Activated naive CD8-positive, alpha-beta T cell treated with anti-CD3 and anti-CD28 coated beads, Interleukin-2, amount 50 U/mL, for 24 hours (primary cell): ENCODE measurements at regions not wholly inside any gene's neighbourhood (a gene's known extent, or its start where the extent isn't known, plus 50 kb on each side); places are given as distances from the start of the nearest gene placed in this dataset.

Source experiments
- ATAC-seq: fragments of 150-1000 bp; cut with Tn5 transposase; one replicate; pipeline ENCODE4 v1.10.0; 2021
- DNase-seq: peaks from one replicate; pipeline ENCODE4 v3.0.0; 2021
- H3K27ac Mint-ChIP-seq: one replicate; pipeline ENCODE4 v1.8.0; 2021; ENCODE audit warnings: mild to moderate bottlenecking, mixed read lengths
- H3K27me3 Mint-ChIP-seq: one replicate; pipeline ENCODE4 v1.8.0; 2021; ENCODE audit warnings: mixed read lengths
- H3K36me3 Mint-ChIP-seq: one replicate; pipeline ENCODE4 v1.8.0; 2021; ENCODE audit warnings: low read depth, mixed read lengths
- H3K4me1 Mint-ChIP-seq: one replicate; pipeline ENCODE4 v1.8.0; 2021; ENCODE audit warnings: mixed read lengths
- H3K4me3 Mint-ChIP-seq: one replicate; pipeline ENCODE4 v1.8.0; 2021; ENCODE audit warnings: mild to moderate bottlenecking, moderate library complexity, mixed read lengths
- H3K9me3 Mint-ChIP-seq: one replicate; pipeline ENCODE4 v1.8.0; 2021; ENCODE audit warnings: mixed read lengths

GRCh38 chr11:70544067-70544773 lies 145.9 kb downstream of the CTTN start:
- Mint-ChIP-seq H3K4me3 (no peak overlapping the region), H3K27me3 (peaks cover 3% of the 10 kb centered on the region), H3K4me1 (no peaks in the 10 kb centered on the region), H3K36me3 (no peaks in the 10 kb centered on the region), H3K9me3 (no peaks in the 10 kb centered on the region), H3K27ac (no peak overlapping the region)
- DNase-seq (no peak), ATAC-seq (no peak)

DNA sequence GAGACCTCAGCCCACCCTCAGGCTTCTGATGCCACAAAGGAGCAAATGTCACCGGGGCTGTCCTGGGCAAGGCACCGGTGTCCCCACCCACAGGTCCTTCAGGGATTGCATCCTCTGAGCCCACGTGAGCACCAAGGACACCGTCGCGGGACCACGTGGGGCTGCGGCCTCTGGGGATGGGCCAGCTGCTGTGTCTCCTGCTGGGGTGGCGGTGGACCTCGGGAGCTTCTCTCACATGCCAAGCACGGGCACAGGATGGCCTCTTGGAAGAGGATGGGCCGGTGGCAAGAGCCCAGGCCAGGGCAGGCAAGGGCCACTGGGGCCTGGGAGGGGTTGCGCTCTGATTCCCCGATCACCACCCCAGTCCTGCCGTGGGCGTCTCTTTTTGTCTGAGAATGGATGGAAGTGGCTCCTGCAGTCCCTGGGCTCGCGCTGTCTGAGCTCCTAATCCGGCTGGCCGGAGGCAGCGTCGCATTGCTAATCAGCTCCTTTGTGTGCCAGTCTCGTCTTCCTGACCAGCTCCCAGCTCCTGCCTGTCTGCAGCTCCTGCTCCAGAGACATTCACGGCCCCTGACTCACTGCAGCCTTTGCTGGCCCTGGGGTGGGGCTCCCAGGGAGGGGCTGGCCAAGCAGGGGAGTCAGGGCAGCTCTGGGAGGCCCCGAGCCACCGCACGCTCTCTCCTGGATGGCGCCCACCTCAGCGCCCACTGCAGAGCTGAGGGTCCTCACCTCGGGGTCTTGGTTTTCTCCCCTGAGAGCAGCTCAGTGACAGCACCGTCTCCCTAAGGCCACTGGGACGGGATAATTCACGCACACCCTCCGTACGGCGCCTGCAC lies 146.7 kb downstream of the CTTN start:
- no peak for DNase-seq
- Mint-ChIP-seq H3K4me3 (no peak overlapping the region), H3K27ac (no peak overlapping the region), H3K9me3 (no peaks in the 10 kb centered on the region), H3K27me3 (peaks cover 3% of the 10 kb centered on the region), H3K36me3 (no peaks in the 10 kb centered on the region), H3K4me1 (no peaks in the 10 kb centered on the region)
- ATAC-seq: no peak

GRCh38 chr11:70545610-70545912 lies 147.2 kb downstream of the CTTN start:
- ATAC-seq: no peak
- H3K27me3 Mint-ChIP-seq: peaks cover 3% of the 10 kb centered on the region
- H3K4me1 Mint-ChIP-seq: no peaks in the 10 kb centered on the region
- H3K36me3 Mint-ChIP-seq: no peaks in the 10 kb centered on the region
- no peaks in the 10 kb centered on the region for H3K9me3 Mint-ChIP-seq
- no peak overlapping the region for H3K27ac Mint-ChIP-seq
- DNase-seq: no peak
- H3K4me3 Mint-ChIP-seq: no peak overlapping the region

DNA sequence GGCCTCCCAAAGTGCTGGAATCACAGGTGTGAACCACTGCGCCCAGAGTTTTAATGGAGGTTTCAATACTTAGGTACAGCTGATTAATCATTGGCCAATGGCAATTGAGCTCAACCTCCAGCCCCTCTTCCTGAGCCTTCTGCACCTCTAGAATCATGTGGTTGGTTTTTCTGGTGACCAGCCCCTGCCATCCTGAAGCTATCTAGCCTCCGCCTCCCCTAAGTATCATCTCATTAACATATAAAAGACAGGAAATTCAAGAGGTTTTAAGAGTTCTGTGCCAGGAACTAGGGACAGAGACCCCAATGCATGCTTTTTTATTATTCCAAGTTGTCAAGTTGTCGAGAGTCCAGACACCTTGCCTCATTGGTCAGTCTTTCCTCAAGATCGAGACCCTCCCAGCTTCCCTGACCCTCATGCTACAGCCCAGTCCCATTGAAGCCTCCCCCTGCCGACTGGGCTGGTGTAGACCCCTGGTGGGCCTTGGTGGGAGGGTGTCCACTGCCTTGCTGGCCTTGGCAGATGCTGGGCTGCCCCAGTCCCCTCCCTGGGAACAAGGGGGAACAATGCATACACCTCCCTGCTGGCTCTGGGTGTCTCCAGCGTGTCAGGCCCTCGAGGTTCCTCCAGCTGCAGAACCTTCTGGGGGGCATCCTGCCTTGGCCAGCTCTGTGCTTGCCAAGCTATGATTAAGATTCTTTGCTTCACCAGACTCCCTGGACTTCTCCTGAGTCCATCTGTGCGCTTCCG lies 148.0 kb downstream of the CTTN start:
- Mint-ChIP-seq H3K27ac (no peak overlapping the region), H3K9me3 (no peaks in the 10 kb centered on the region)

GRCh38 chr11:70547386-70547785 lies 149.1 kb downstream of the CTTN start:
- DNase-seq (no peak), ATAC-seq (no peak)
- Mint-ChIP-seq H3K27ac (no peak overlapping the region), H3K4me1 (no peaks in the 10 kb centered on the region), H3K4me3 (no peak overlapping the region), H3K27me3 (peaks cover 3% of the 10 kb centered on the region), H3K9me3 (no peaks in the 10 kb centered on the region), H3K36me3 (no peaks in the 10 kb centered on the region)

More for the DNA sequence above, 148.0 kb downstream of the CTTN start:
- ATAC-seq (no peak), DNase-seq (no peak)
- Mint-ChIP-seq H3K36me3 (no peaks in the 10 kb centered on the region), H3K27me3 (peaks cover 3% of the 10 kb centered on the region), H3K4me1 (no peaks in the 10 kb centered on the region), H3K4me3 (no peak overlapping the region)

DNA sequence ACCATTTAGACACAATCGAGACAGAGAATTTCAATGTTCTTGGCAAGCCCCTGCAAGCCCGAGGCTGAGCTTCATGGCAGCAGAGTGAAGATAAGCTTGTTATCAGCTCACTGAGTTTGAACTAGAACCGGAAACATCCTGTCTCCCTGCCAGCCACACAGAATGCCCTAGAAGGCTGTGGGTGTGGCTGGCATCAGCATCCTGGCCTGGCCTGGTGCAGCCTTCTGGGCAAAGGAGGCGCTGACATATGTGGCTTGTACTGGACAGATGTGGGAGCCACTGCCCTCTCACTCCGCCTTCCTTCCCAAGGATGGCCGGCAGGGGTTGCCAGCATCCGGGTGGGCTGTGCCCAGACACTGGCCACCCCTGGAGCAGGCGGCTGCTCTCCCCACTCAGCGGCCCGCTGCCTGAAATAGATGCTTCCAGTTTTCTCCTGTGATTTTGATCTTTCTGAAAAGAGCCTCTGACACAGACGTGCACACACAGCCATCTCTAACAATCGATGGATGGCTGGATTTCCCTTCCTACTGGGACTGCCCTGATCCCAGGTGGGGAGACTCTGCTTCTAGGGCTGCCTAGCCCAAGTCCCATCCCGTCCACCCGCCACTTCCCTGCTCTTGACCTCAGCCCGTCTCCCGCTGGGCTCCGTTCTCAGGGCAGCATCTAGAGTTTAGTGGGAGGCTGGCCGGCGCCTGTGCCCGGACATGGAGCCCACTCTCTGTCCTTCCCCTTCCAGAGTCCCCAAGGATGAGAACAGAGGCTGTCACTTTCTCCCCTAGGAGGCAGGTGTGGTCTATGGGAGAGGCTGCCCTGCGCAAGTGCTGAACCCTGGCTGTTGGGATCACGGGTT lies 149.7 kb downstream of the CTTN start:
- Mint-ChIP-seq H3K4me1 (no peaks in the 10 kb centered on the region), H3K27ac (no peak overlapping the region), H3K27me3 (peaks cover 3% of the 10 kb centered on the region), H3K36me3 (no peaks in the 10 kb centered on the region), H3K9me3 (no peaks in the 10 kb centered on the region), H3K4me3 (no peak overlapping the region)
- ATAC-seq (no peak), DNase-seq (no peak)

DNA sequence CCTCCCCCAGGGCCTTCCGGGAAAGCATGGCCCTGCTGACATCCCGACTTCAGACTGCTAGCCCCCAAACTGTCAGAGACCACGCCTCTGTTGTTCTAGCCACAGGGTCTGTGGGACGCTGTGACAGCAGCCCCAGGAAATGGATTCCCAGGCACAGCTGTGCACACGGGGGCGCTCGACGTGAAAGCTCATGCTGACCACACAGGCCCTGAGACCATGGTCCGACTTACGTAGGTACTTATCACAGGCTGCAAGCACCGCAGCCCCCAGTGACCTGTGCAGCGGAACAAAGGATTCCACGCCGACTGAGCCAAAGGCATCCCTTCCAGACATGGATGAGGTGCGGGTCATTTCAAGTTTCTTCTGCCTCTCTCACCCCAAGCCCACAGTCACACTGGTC lies 150.6 kb downstream of the CTTN start:
- ATAC-seq (no peak), DNase-seq (no peak)
- Mint-ChIP-seq H3K4me1 (no peaks in the 10 kb centered on the region), H3K27me3 (peaks cover 3% of the 10 kb centered on the region), H3K27ac (no peak overlapping the region), H3K4me3 (no peak overlapping the region), H3K36me3 (no peaks in the 10 kb centered on the region), H3K9me3 (no peaks in the 10 kb centered on the region)

DNA sequence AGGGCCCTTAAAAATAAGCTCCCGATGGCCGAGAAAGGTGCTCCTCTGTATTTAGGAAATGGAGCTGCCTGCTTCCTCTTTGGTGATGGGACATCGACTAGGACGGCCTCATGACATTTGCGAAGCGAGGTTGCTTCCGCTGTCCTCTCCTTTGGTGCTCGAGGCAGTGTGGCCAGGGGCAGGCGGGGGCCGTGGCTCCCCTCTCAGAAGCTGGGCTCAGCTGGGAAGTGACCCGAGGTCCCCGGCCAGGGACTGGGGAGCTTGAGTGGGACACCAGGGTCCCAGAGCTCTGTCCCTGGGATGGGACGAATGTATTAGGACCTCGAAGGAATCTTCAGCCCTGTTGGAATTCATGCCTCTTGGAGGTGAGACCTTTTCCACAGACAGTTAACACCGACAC lies 151.1 kb downstream of the CTTN start:
- no peaks in the 10 kb centered on the region for H3K4me1 Mint-ChIP-seq
- no peak for DNase-seq
- no peak overlapping the region for H3K27ac Mint-ChIP-seq
- peaks cover 3% of the 10 kb centered on the region for H3K27me3 Mint-ChIP-seq
- H3K36me3 Mint-ChIP-seq: no peaks in the 10 kb centered on the region
- H3K4me3 Mint-ChIP-seq: no peak overlapping the region
- ATAC-seq: no peak
- no peaks in the 10 kb centered on the region for H3K9me3 Mint-ChIP-seq

- H3K4me1 Mint-ChIP-seq: no peaks in the 10 kb centered on the region
- ATAC-seq (no peak), DNase-seq (no peak)
- H3K27ac Mint-ChIP-seq: no peak overlapping the region
- no peaks in the 10 kb centered on the region for H3K36me3 Mint-ChIP-seq
- no peak overlapping the region for H3K4me3 Mint-ChIP-seq
- no peaks in the 10 kb centered on the region for H3K9me3 Mint-ChIP-seq
- H3K27me3 Mint-ChIP-seq: peaks cover 3% of the 10 kb centered on the region
Measured at GRCh38 chr11:70549796-70550195, 151.5 kb downstream of the CTTN start.

DNA sequence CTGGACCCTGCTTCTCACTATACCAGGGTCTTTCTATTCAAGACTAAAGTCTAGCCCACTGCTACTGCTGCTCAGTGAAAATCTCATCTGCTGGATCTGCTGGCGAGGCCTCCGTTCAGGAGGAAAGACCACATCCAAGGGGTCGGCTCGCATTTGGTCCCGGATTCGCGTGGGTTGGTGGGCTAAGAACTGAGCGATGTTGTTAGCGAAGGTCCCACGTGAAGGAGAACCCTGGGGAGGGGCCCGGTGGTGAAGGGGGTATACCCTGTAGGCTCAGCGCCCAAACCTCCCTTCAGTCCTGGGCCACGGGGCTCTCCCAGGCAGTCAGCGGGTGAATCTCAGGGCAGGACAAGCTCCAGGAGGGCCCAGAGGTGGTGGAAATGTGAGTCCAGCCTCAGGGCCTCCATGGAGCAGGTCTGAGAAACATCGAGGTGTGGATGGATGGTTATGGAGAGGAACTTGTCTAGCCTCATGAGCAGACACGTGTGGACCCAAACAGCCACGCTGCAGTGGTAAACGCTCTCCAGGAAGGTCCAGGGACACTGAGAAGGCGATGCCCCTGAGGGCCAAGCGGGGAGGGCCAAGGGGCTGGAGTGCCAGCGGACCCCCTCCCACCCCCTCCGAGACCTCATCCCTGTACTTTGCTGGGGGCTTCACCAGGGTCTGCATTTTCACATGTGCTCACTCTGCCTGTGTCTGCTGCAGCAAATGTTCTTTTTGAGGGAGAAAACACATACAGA lies 152.3 kb downstream of the CTTN start:
- Mint-ChIP-seq H3K36me3 (no peaks in the 10 kb centered on the region), H3K4me3 (no peak overlapping the region), H3K27ac (no peak overlapping the region), H3K9me3 (no peaks in the 10 kb centered on the region), H3K27me3 (peaks cover 3% of the 10 kb centered on the region), H3K4me1 (no peaks in the 10 kb centered on the region)
- DNase-seq (no peak), ATAC-seq (no peak)

- no peak overlapping the region for H3K4me3 Mint-ChIP-seq
- no peaks in the 10 kb centered on the region for H3K36me3 Mint-ChIP-seq
- H3K27me3 Mint-ChIP-seq: peaks cover 3% of the 10 kb centered on the region
- ATAC-seq (no peak), DNase-seq (no peak)
- H3K9me3 Mint-ChIP-seq: no peaks in the 10 kb centered on the region
- H3K4me1 Mint-ChIP-seq: no peaks in the 10 kb centered on the region
- no peak overlapping the region for H3K27ac Mint-ChIP-seq
Measured at GRCh38 chr11:70551351-70552166, 153.2 kb downstream of the CTTN start.

DNA sequence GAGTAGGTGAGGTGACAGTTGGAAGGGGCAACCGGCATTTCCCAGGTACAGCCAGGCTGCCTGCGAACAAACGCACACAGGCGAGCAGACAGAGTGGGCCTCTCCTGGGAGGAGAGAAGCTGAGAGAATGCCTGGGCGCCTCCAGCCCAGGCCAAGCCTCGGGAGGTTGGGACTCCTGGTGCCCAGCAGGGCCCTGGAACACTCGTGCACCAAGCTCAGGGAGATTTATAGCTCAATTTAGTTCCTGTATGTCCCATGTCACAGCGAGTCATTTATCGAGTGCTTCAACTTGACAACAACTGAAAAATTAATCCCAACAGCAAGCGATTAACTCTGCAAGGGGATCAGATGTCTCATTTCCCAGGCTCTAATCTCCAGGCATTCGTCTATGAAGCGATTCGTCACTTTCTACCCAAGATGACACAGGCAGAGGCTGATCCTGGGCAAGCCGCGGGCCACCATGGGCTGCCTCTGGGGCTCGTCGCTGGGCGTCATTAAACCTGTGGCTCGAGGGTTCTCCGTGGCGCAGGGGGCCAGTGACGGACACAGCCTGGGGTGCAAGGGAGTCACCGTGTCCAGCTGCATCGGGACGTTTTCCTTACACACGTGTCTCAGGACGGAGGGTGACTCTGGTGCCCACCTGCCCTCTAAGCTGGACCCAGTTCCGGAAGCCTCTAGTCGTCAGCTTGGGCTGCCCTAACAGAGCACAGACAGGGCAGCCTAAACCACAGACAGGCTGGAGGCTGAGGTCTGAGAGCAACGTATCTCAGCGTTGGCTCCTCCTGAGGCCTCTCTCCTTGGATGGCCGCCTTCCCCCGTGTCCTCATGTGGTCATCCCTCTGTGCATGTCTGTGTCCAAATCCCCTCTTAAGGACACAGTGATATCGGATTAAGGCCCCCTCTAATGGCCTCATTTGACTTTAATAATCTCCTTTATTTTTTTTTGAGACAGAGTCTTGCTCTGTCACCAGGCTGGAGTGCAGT lies 154.1 kb downstream of the CTTN start:
- ATAC-seq (no peak), DNase-seq (no peak)
- Mint-ChIP-seq H3K27ac (no peak overlapping the region), H3K4me3 (no peak overlapping the region), H3K27me3 (peaks cover 3% of the 10 kb centered on the region), H3K4me1 (no peaks in the 10 kb centered on the region), H3K9me3 (no peaks in the 10 kb centered on the region), H3K36me3 (no peaks in the 10 kb centered on the region)
